CD4-positive, alpha-beta T cell treated with Interleukin-12 subunit alpha and Interleukin-12 subunit beta, for 1 hour (primary cell): ENCODE measurements at regions not wholly inside any gene's neighbourhood (a gene's known extent, or its start where the extent isn't known, plus 50 kb on each side); places are given as distances from the start of the nearest gene placed in this dataset.

Experiments
- DNase-seq: peaks from one replicate; pipeline ENCODE4 v3.0.0-alpha.2; 2020

GRCh38 chr9:1269533-1270315 lies 219.6 kb downstream of the DMRT2 start:
- no peak for DNase-seq

DNA sequence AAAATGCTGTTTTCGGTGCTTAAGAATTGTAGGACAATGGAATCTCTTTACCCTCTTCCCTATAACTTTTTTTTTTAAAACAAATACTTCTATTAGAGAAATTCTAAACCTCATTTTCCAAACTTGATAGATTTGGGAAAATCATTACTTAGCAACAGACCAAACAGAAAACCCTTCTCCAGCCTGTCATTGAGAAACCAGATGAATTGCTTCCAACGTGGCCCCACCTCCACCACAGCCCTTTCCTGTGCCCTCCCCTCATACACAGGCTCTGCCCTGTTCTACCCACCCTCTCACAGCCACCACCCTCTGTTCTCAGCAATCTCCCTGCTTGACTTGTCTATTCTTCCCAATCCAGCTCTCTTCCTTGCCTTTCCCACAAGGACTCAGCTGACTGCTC lies 221.2 kb downstream of the DMRT2 start:
- DNase-seq: no peak

DNA sequence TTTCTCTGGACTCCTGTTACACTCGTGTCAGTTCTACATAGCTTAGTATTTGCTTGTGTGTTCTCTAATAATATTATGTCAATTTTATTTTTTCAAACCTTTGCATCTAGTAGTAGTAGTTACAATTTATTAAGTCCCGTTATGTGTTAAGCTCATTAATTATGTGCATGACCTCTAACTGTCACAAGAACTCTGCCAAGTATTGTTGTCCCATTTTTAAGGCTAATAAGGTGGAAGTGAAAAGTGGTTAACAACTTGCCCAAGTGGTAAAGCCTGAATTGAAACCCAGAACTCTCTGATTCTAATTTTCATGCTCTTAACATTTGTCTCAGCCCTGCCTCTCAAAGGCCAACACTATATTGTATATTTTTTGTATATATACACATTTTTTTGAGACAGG lies 221.6 kb downstream of the DMRT2 start:
- DNase-seq: no peak

DNA sequence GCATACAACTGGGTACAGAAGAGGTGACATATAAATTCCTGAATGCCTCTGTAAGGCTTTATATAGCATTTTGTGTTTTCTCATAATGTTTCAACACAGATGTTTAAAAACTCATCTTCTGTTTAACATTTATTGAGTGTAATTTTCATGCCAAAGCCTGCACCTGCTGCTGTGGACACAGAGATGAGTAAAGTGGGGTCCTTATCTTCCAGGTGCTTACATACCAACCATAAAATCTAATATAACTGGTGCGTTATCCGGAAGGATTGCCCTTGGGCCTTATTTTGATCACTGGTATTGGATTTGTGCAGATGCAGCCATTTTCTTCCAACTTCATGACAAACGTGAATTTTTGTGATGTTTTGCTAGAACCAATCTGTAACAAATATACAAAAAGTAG lies 222.3 kb downstream of the DMRT2 start:
- no peak for DNase-seq

DNA sequence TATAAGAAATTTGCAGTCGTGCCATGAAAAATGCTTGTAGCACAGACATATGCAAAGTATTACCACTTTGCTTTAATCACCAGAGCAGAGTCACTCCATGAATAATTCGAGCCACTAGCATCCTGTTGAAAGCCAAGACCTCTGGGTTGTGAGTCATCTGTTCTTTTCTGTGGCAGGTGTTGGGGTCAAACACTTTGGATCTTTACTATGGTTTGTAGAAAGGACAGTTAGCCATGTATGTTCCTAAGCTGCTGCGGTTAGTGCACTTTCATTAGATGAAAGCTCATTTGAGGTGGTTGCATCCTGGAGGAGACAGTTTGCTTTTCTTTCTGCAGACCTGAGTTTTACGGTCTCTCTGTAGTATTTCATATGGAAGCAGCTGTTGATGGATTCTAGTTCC lies 223.7 kb downstream of the DMRT2 start:
- no peak for DNase-seq

- DNase-seq: no peak
Measured at GRCh38 chr9:1274334-1274733, 224.2 kb downstream of the DMRT2 start.

GRCh38 chr9:1276474-1276873 lies 226.3 kb downstream of the DMRT2 start:
- no peak for DNase-seq

GRCh38 chr9:1284727-1285126 lies 234.6 kb downstream of the DMRT2 start:
- DNase-seq: no peak

GRCh38 chr9:1285526-1285925 lies 235.4 kb downstream of the DMRT2 start:
- DNase-seq: no peak

DNA sequence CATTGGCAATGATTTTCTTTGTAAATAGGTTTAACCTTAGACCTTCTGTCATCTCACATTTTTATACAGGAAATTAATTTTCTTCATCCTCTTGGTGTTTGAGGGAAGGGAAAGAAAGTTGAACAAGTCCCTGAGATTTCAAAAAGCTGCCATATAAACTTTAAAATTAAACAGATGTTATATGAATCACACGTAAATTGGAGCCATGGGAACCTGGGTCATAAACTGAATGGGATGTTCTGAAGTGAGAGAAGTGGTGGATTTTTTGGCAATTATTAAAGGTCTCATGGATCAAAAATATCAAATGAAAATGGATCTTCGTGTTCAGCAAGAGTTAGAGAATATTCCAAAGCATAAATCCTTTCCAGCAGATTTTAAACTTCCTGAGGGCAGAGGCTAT lies 242.2 kb downstream of the DMRT2 start:
- no peak for DNase-seq

DNA sequence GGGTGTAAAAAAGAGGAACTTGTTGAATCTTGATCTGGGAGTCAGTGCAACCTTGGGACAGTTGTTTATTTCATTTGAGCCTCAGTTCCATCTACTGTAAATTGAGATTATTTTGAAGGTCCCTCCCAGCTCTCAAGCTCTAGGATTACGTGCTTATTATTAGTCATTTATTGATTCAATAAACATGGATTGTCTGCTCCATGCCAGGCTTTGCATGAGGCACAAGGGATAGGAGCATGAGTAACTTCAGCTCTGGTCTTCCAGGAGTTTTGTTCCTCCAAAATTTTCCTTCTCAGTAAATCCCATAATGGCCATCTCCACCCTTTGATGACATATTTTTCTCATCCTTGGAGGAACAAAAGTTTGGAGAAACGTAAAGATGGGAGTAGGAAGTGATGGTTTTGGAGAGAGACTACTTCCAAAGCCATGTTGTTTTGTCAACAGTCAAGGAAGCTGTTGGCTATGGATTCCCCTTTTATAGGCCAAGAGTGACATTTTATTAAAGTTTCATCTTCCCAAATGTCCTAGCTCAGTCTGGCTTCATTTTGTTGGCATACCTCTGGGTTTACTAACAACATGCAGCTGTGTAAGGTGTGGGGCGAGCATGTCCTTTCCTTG lies 244.6 kb downstream of the DMRT2 start:
- DNase-seq: no peak

- DNase-seq: no peak
Measured at GRCh38 chr9:1296331-1296730, 246.2 kb downstream of the DMRT2 start.

- DNase-seq: no peak
Measured at GRCh38 chr9:1298046-1298445, 247.9 kb downstream of the DMRT2 start.

GRCh38 chr9:1300941-1301340 lies 250.8 kb downstream of the DMRT2 start:
- no peak for DNase-seq

DNA sequence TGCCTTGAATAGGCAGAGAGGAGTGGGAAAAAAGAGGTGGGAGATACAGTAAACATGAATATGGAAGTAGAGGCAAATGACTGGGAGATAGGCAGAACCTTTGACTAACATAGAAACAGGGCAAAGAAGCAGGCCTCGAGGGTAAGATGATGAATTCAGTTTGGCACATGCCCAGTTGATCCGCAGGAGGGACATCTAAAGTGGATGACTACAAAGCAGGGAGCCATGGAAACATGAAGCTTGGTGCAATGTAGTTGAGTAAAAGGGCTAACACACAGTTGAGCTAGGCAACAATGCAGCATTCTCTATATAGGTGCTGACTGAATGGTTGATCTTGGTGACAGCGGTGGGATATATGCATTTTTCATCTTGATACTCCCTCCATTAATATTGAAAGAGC lies 253.8 kb downstream of the DMRT2 start:
- DNase-seq: no peak

GRCh38 chr9:1311462-1312042 lies 261.4 kb downstream of the DMRT2 start:
- DNase-seq: no peak

- no peak for DNase-seq
Measured at GRCh38 chr9:1319436-1319835, 269.3 kb downstream of the DMRT2 start.

DNA sequence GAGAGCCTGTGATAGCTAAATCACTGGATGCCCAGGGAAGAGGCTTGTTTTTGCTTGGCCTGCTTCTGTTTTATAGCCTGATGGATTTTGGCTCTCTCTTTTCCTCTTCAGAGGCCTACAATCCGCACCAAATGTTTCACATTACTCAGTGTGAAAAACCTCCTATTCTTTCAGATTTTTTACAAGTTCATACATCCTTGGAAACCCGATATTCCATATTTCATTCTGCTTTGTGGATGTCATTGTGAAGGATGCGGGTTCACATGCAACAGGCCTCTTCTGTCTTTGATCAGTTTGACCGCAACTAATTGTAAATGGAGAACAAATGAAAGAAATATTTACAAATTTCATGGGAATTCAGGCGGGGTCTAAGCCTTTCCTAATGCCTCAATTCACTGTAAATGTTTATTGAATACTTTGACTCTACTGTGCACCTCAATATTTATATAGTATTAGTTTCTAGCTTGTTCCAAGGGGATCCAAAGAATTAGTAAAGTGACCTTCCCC lies 269.9 kb downstream of the DMRT2 start:
- no peak for DNase-seq

DNA sequence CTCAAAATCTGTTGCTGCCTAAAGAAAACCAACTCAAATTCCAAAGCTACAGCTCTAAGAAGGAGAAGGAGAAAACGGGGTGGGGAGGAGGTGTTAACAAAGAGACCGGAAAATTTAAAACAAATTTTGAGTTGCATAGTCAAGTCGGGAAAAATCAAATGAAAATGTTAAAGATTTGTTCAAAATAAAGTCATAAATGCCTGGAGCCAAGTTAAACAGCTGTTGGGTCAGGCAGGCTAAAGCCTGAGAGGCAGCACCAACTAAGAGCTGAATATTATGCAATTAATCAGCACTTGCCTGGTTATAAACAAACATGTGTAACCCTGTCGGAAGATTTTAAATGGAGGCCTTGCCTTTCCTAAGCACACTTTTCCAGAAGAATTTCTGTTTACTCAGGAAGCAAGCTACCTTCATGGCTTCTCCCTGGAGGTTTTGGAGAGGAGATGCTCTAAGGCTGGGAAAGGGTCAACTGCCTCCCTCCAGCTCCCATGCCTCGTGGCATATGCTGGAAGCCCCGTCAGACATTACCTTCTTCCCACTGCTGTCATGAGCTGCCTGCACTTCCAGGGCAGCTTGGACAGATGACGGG lies 270.5 kb downstream of the DMRT2 start:
- DNase-seq: no peak

- no peak for DNase-seq
Measured at GRCh38 chr9:1327467-1327866, 277.3 kb downstream of the DMRT2 start.

- DNase-seq: no peak
Measured at GRCh38 chr9:1328341-1328740, 278.2 kb downstream of the DMRT2 start.

GRCh38 chr9:1331546-1332038 lies 281.4 kb downstream of the DMRT2 start:
- no peak for DNase-seq

DNA sequence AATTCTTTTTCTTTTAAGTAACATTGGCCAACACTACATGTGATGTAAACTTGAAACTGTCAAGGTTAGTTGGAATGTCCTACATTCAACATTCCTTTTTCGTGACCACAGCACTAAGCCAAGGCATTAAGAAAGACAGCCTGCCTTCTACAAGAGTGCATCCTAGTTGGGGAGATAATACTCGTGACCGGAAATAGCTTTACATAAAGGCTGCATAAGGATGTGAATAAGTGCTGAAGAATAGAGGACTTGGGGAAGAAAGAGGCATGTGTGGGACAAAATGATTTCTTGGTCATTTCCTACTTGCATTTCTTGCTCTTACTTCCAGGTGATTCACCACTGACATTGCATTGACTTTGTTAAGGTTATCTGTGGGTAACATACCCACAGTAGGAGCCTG lies 282.0 kb downstream of the DMRT2 start:
- no peak for DNase-seq

GRCh38 chr9:1335174-1335573 lies 285.0 kb downstream of the DMRT2 start:
- DNase-seq: no peak
